Large intestine (tissue), 3 donors: ENCODE measurements at regions not wholly inside any gene's neighbourhood (a gene's known extent, or its start where the extent isn't known, plus 50 kb on each side); places are given as distances from the start of the nearest gene placed in this dataset.
"Not testable (repeated sequence)": the region's sequence is repeated elsewhere in the genome, so short reads cannot be mapped to it uniquely, and the experiment has no call there.

Experiments used
- DNase-seq, 2 donors: peaks; one replicate each; pipeline versions ENCODE4 v3.0.0 to v3.0.0-alpha.2; 2013
- H3K27ac ChIP-seq: one replicate; pipeline ENCODE4 v1.5.1; 2013; ENCODE audit warnings: low read length
- H3K27me3 ChIP-seq: 2 replicates; pipeline ENCODE4 v1.6.1; 2013; ENCODE audit warnings: low read length; ENCODE audit not compliant: control insufficient read depth, insufficient read depth
- H3K36me3 ChIP-seq: 2 replicates; pipeline ENCODE4 v1.6.1; 2013; ENCODE audit warnings: low read length; ENCODE audit not compliant: control insufficient read depth, insufficient read depth
- H3K4me1 ChIP-seq: one replicate; pipeline ENCODE4 v1.6.1; 2013; ENCODE audit warnings: low read length; ENCODE audit not compliant: control insufficient read depth, insufficient read depth
- H3K4me3 ChIP-seq: one replicate; pipeline ENCODE4 v1.5.1; 2013; ENCODE audit warnings: low read length
- H3K9me3 ChIP-seq: one replicate; pipeline ENCODE4 v1.6.1; 2013; ENCODE audit warnings: mild to moderate bottlenecking, low read depth, low read length, moderate library complexity; ENCODE audit not compliant: control insufficient read depth
- WGBS: methylation state at CpG from one replicate; pipeline ENCODE4 v1.1.5; 2013; ENCODE audit warnings: low lambda C conversion rate; ENCODE audit not compliant: insufficient coverage; 5-methylcytosine and 5-hydroxymethylcytosine counted together

DNA sequence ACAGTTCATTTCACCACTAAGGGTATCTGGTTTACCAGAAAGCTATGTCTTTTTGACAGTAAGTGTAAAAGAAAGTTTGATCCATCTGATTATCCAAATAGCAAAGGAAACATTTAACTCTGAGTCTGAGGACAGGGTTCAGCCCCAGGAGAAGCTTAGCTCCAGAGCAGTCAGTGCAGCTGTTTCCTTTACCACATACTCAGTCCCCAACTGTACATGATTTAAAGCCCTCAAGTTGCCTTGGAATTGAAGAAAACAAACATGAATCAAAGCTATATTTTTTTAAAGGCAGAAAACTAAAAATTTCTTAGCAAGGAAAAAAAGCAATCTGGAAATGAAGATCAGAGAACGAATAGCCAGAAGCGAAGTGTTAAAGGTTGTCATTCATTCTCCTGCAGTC lies 746.0 kb downstream of the METTL4 start:
- Histone ChIP-seq H3K27ac (no peak overlapping the region), H3K27me3 (no peaks in the 10 kb centered on the region), H3K9me3 (no peaks in the 10 kb centered on the region), H3K4me1 (no peaks in the 10 kb centered on the region), H3K4me3 (no peak overlapping the region), H3K36me3 (no peaks in the 10 kb centered on the region)
- WGBS, result no CpG with 5 or more reads among the region's 2 CpGs
- DNase-seq, result no peak

DNA sequence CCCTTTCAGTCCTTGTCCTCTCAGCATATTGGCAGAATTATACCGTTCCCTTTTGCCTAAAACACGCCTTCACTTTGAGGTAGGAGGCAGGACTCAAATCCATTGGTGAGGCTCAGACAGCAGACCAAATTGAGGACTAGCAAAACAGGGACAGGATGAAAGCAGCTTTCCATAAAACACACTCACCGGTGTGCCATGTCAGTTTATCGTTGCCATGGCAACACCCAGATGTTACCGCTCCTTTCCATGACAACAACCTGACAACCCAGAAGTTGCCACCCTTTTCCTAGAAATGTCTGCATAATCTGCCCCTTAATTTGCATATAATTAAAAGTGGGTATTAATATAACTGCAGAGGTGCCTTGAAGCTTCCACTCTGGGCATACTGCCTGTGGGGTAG lies 730.4 kb downstream of the METTL4 start:
- no peaks in the 10 kb centered on the region for H3K4me1 ChIP-seq
- no peak overlapping the region for H3K4me3 ChIP-seq
- no peaks in the 10 kb centered on the region for H3K36me3 ChIP-seq
- WGBS, result no CpG with 5 or more reads among the region's 5 CpGs
- H3K9me3 ChIP-seq, result no peaks in the 10 kb centered on the region
- H3K27me3 ChIP-seq, result no peaks in the 10 kb centered on the region
- no peak overlapping the region for H3K27ac ChIP-seq
- DNase-seq, result no peak

DNA sequence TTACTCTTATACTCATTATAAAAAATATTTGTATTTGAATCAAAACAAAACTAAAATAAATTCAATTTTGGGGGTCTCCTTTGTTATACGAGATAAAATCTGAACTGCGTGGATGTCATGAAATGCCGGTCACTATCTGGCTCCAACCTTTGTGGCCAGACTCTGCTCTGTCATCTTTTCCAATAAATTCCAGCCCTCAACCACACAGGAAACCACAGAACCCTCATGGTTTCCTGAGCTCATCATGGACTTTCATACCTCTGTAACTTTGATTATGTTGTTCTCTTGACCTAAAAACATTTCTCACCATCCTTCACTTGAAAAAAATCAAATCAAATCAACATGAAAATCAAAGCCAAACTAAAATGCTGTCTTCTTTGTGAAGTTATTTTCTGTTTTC lies 724.7 kb downstream of the METTL4 start:
- no peaks in the 10 kb centered on the region for H3K4me1 ChIP-seq
- no peaks in the 10 kb centered on the region for H3K9me3 ChIP-seq
- DNase-seq, result no peak
- no peak overlapping the region for H3K4me3 ChIP-seq
- no peak overlapping the region for H3K27ac ChIP-seq
- no CpG with 5 or more reads among the region's 3 CpGs for WGBS
- H3K27me3 ChIP-seq, result no peaks in the 10 kb centered on the region
- H3K36me3 ChIP-seq, result no peaks in the 10 kb centered on the region

DNA sequence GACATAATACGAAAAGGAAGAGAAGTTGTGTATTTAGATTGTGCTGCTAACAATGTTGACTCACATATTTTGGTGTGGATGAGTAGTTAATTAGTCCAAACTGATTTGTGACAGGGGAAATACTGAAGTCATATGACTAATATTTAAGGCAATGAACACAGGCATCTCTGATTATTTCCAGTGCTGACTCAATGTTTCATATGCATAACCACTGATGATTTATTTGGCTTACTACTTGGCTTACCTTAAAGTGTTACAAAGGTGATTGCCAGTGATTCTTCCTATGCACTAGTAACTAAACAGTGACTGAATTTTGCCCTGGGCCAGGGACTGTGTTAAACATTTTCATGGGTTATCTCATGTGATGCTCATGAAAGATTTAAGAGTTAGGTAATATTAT lies 722.6 kb downstream of the METTL4 start:
- Histone ChIP-seq H3K36me3 (no peaks in the 10 kb centered on the region), H3K4me3 (no peak overlapping the region), H3K27ac (no peak overlapping the region), H3K27me3 (no peaks in the 10 kb centered on the region), H3K9me3 (no peaks in the 10 kb centered on the region), H3K4me1 (no peaks in the 10 kb centered on the region)
- no peak for DNase-seq
- 100% methylated on average over 1 of the region's 1 CpG for WGBS

DNA sequence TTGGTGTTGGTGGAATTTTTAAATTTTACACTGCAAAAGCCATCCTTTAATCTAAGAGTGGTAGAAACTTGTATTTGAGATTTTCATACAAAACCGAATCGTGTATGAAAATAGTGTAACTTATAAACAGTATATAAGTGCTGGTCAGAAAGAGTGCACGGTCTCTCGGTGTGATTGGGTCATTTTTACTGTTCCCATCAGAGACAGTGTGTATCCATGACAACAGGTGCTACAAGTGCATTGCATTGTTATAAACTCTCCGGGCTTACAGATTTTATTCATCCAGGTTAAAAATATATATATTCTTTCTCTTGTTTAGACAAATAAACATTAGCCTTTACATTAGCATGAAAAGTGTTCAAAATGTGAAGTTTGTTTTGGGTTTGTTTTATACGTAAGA lies 721.9 kb downstream of the METTL4 start:
- WGBS, result 80% methylated on average over 2 of the region's 6 CpGs
- no peak overlapping the region for H3K27ac ChIP-seq

DNA sequence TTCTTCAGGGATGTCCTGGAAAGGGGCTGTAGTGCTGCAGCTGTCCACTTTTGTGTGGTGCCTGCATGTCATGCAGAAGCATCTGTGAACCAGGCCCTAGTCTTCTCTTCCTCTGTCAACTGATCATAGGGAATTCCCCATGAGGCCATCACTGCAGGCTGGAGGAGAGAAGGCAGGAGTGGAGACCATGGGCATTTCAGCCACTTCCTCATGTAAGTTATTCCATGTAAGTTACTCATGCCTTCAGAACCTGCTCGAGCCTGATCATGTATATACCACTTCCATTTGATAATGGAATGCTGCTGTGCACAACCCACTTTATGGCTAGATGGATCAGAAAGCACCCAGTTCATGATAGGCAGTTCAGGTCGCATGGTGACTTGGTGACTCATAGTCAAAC lies 714.0 kb downstream of the METTL4 start:
- not testable (repeated sequence) for H3K27me3 ChIP-seq, H3K4me1 ChIP-seq, H3K27ac ChIP-seq, H3K36me3 ChIP-seq, H3K9me3 ChIP-seq, DNase-seq, H3K4me3 ChIP-seq
- WGBS, result no CpG with 5 or more reads among the region's 2 CpGs

More for the DNA sequence above, 721.9 kb downstream of the METTL4 start:
- Histone ChIP-seq H3K27me3 (no peaks in the 10 kb centered on the region), H3K9me3 (no peaks in the 10 kb centered on the region), H3K4me3 (no peak overlapping the region), H3K36me3 (no peaks in the 10 kb centered on the region), H3K4me1 (no peaks in the 10 kb centered on the region)
- no peak for DNase-seq

DNA sequence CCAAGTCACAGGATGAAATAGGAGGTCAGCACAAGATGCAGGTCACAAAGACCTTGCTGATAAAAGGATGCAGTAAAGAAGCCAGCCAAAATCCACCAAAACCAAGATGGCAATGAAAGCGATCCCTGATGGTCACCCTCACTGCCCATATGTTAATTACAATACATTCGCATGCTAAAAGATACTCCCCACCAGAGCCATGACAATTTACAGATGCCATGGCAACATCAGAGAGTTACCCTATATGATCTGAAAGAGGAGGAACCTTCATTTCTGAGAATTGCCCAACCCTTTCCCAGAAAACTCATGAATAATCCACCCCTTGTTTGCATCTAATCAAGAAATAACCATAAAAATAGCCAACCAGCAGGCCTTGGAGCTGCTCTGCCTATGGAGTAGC lies 709.8 kb downstream of the METTL4 start:
- WGBS, result no CpG with 5 or more reads among the region's 2 CpGs
- no peaks in the 10 kb centered on the region for H3K9me3 ChIP-seq

DNA sequence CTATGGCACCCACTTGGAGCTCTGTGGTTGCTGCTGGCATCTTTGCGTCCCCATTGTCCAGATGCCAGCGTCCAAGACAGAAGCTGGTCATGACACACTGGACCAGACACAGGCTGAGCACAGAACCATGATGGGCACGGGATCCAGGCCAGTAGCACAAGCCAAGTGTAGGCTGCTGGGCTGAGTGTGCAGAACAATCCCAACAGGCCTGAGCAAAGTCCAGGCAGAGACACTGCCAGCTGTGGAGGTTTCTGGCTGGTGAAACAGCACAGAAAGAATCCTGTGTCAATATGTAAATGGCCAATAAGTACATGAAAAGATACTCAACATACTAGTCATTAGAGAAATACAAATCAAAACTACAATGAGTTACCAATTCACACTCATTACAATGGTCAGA lies 705.4 kb downstream of the METTL4 start:
- no CpG with 5 or more reads among the region's 3 CpGs for WGBS
- Histone ChIP-seq H3K4me1 (no peaks in the 10 kb centered on the region), H3K36me3 (no peaks in the 10 kb centered on the region), H3K9me3 (no peaks in the 10 kb centered on the region), H3K27ac (no peak overlapping the region), H3K27me3 (no peaks in the 10 kb centered on the region), H3K4me3 (no peak overlapping the region)
- no peak for DNase-seq

More for the DNA sequence above, 709.8 kb downstream of the METTL4 start:
- Histone ChIP-seq H3K36me3 (no peaks in the 10 kb centered on the region), H3K4me1 (no peaks in the 10 kb centered on the region), H3K27me3 (no peaks in the 10 kb centered on the region), H3K4me3 (no peak overlapping the region), H3K27ac (no peak overlapping the region)
- DNase-seq, result no peak

DNA sequence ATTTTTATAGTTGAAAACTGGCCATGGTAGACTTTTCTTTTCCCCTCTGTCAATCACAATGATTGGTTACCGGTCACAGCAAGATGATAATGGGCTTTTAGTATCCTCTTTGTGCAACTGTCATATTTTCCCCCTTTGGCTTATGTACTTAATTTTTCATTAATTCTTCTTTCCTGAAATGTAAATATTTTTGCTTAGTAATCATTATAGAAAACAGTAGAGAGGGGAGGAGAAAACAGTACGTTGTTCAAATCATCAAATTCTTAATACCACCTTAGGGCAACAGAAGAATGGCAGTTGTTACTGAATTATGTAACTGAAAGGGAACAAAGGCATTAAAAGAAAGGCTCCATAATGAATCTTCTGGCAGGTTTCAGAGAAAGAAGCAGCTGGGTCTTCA lies 699.0 kb downstream of the METTL4 start:
- Histone ChIP-seq H3K9me3 (no peaks in the 10 kb centered on the region), H3K27me3 (no peaks in the 10 kb centered on the region), H3K4me1 (no peaks in the 10 kb centered on the region), H3K4me3 (no peak overlapping the region), H3K36me3 (no peaks in the 10 kb centered on the region), H3K27ac (no peak overlapping the region)
- no peak for DNase-seq
- WGBS, result 100% methylated on average over 1 of the region's 2 CpGs

DNA sequence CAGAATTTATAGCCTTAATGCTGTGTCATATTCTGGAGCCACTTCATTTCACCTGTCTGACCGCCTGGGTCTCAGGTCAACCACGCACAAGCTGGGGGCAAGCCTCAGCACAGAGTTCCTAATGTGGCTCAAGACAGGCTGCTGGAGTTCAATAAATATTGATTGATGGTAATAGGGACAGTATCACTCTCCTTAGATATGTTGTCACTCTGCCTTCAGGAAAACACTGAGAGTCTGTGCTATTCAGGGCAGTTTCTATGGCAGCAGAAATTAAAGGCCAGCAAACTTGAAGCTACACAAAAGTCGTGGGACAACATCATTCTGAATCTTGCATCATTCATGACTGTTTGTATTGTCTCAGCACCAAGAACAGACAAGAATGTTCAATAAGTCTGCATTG lies 696.1 kb downstream of the METTL4 start:
- no peaks in the 10 kb centered on the region for H3K9me3 ChIP-seq
- no peaks in the 10 kb centered on the region for H3K27me3 ChIP-seq
- no peak for DNase-seq
- WGBS, result no CpG with 5 or more reads among the region's 3 CpGs
- H3K4me1 ChIP-seq, result no peaks in the 10 kb centered on the region
- no peak overlapping the region for H3K4me3 ChIP-seq
- H3K27ac ChIP-seq, result no peak overlapping the region
- no peaks in the 10 kb centered on the region for H3K36me3 ChIP-seq

DNA sequence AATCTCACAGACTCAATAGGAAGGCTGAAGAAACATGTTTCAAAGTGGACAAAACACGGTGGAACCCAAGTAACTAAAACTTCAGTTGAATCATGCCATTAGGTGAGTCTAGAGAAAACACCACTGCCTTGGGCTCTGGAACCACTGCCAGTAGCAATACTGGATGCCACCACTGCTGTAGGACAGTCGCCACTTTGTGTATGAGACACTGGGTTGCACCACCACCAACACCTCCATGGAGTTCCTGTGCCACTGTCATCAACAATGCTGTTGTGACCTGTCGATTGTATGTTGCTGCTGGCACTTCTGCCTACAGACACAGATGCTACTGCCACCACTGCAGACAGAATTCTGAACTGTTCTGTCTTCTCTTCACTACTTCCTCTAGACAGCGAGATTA lies 686.7 kb downstream of the METTL4 start:
- no CpG with 5 or more reads among the region's 4 CpGs for WGBS
- no peak for DNase-seq
- no peaks in the 10 kb centered on the region for H3K27me3 ChIP-seq

More for the DNA sequence above, 686.7 kb downstream of the METTL4 start:
- H3K4me1 ChIP-seq, result no peaks in the 10 kb centered on the region
- H3K9me3 ChIP-seq, result no peaks in the 10 kb centered on the region
- no peak overlapping the region for H3K4me3 ChIP-seq
- H3K27ac ChIP-seq, result no peak overlapping the region
- H3K36me3 ChIP-seq, result no peaks in the 10 kb centered on the region
